Fibroblast of lung (primary cell): ENCODE measurements at regions not wholly inside any gene's neighbourhood (a gene's known extent, or its start where the extent isn't known, plus 50 kb on each side); places are given as distances from the start of the nearest gene placed in this dataset.

Experiments used
- DNase-seq, 2 donors: peaks; one replicate each; pipeline versions ENCODE4 v3.0.0 to v3.0.0-alpha.2; 2010; ENCODE audit warnings: low read depth in 2 of 2
- H2AFZ ChIP-seq: 2 replicates; pipeline ENCODE4 v1.5.1; 2012; ENCODE audit warnings: low read length, control low read depth, inconsistent platforms
- H3K27ac ChIP-seq: 2 replicates; pipeline ENCODE4 v1.5.1; 2011; ENCODE audit warnings: low read length, control low read depth; ENCODE audit not compliant: insufficient read depth
- H3K27me3 ChIP-seq: 2 replicates; pipeline ENCODE4 v1.5.1; 2011; ENCODE audit warnings: mild to moderate bottlenecking, low read length; ENCODE audit not compliant: control insufficient read depth, insufficient read depth
- H3K36me3 ChIP-seq: 2 replicates; pipeline ENCODE4 v1.5.1; 2011; ENCODE audit warnings: low read length; ENCODE audit not compliant: control insufficient read depth, insufficient read depth
- H3K4me1 ChIP-seq: 2 replicates; pipeline ENCODE4 v1.5.1; 2011; ENCODE audit warnings: low read length; ENCODE audit not compliant: control insufficient read depth, insufficient read depth; ENCODE audit errors: extremely low read depth
- H3K4me2 ChIP-seq: 2 replicates; pipeline ENCODE4 v1.5.1; 2011; ENCODE audit warnings: low read length, control low read depth; ENCODE audit not compliant: insufficient read depth; ENCODE audit errors: extremely low read depth
- H3K4me3 ChIP-seq, 4 experiments: fragments of 200-600 bp in 1 of 4; sonication (generic) in 1 of 4; replicated peaks in 1 of 4; 2 replicates each; pipeline ENCODE4 v1.5.1; 2011 to 2016; ENCODE audit warnings: low read length in 4 of 4, low read depth in 3 of 4, mild to moderate bottlenecking in 3 of 4, control low read depth in 2 of 4, inconsistent platforms in 1 of 4, mixed read lengths in 1 of 4; ENCODE audit not compliant: insufficient read depth in 1 of 4; ENCODE audit errors: control extremely low read depth in 1 of 4
- H3K79me2 ChIP-seq: 2 replicates; pipeline ENCODE4 v1.5.1; 2012; ENCODE audit warnings: mild to moderate bottlenecking, low read length, inconsistent platforms; ENCODE audit not compliant: control insufficient read depth, insufficient read depth
- H3K9ac ChIP-seq: 2 replicates; pipeline ENCODE4 v1.5.1; 2011; ENCODE audit warnings: mild to moderate bottlenecking, low read length, control low read depth; ENCODE audit not compliant: insufficient read depth
- H3K9me3 ChIP-seq: 2 replicates; pipeline ENCODE4 v1.5.1; 2012; ENCODE audit warnings: low read depth, low read length; ENCODE audit not compliant: control insufficient read depth, insufficient read depth
- H4K20me1 ChIP-seq: 2 replicates; pipeline ENCODE4 v1.5.1; 2011; ENCODE audit warnings: low read length; ENCODE audit not compliant: control insufficient read depth, insufficient read depth; ENCODE audit errors: extremely low read depth
- CTCF ChIP-seq, 2 donors: IDR thresholded peaks in 1 of 2; conservative IDR thresholded peaks in 1 of 2; 1 replicate in 1 of 2; 2 replicates in 1 of 2; pipeline ENCODE4 v1.5.1; 2011 to 2012; ENCODE audit warnings: low read length in 2 of 2, control low read depth in 1 of 2, inconsistent platforms in 1 of 2, low read depth in 1 of 2, mild to moderate bottlenecking in 1 of 2
- EZH2 ChIP-seq: IDR thresholded peaks from 2 replicates; pipeline ENCODE4 v1.5.1; 2012; ENCODE audit warnings: low read length, control low read depth, mild to moderate bottlenecking; ENCODE audit errors: missing control alignments

- Histone ChIP-seq H3K79me2 (no peaks in the 10 kb centered on the region), H3K27me3 (no peaks in the 10 kb centered on the region), H3K4me3 (no peak overlapping the region), H3K4me2 (no peak overlapping the region), H4K20me1 (no peaks in the 10 kb centered on the region), H3K27ac (no peak overlapping the region), H2AFZ (no peak overlapping the region), H3K9me3 (no peaks in the 10 kb centered on the region), H3K36me3 (no peaks in the 10 kb centered on the region), H3K4me1 (no peaks in the 10 kb centered on the region), H3K9ac (no peak overlapping the region)
- DNase-seq, result peak; percentile 40 to 90
- TF ChIP-seq CTCF (conservative IDR thresholded peaks at IDR 0.05 in 1 of 2, IDR thresholded peaks at IDR 0.05 in 1 of 2; ENCODE audit: low read depth in 1 of 2, low read length in 2 of 2), result no peak
- TF ChIP-seq EZH2, result no peak
These were observed 66.6 kb upstream of the SPATA31D4 start for GRCh38 chr9:81861644-81862043.

- DNase-seq, result peak; percentile 25 to 54
- H3K9me3 ChIP-seq, result no peaks in the 10 kb centered on the region
- no peaks in the 10 kb centered on the region for H3K27me3 ChIP-seq
- H3K27ac ChIP-seq, result no peak overlapping the region
- no peaks in the 10 kb centered on the region for H3K79me2 ChIP-seq
- no peaks in the 10 kb centered on the region for H3K4me1 ChIP-seq
- no peaks in the 10 kb centered on the region for H3K36me3 ChIP-seq
- TF ChIP-seq CTCF (conservative IDR thresholded peaks at IDR 0.05 in 1 of 2, IDR thresholded peaks at IDR 0.05 in 1 of 2; ENCODE audit: low read depth in 1 of 2, low read length in 2 of 2) (no peak), EZH2 (no peak)
- no peaks in the 10 kb centered on the region for H4K20me1 ChIP-seq
- H3K4me3 ChIP-seq, result no peak overlapping the region
- H3K9ac ChIP-seq, result no peak overlapping the region
- H2AFZ ChIP-seq, result no peak overlapping the region
- H3K4me2 ChIP-seq, result no peak overlapping the region
These were observed 60.1 kb upstream of the SPATA31D4 start for GRCh38 chr9:81868145-81868544.

GRCh38 chr9:81871695-81872094 is 56.5 kb upstream of the SPATA31D4 start:
- Histone ChIP-seq H3K4me1 (peaks cover 2% of the 10 kb centered on the region), H3K27ac (no peak overlapping the region), H4K20me1 (no peaks in the 10 kb centered on the region), H2AFZ (no peak overlapping the region), H3K27me3 (no peaks in the 10 kb centered on the region), H3K9me3 (no peaks in the 10 kb centered on the region), H3K4me3 (no peak overlapping the region), H3K9ac (no peak overlapping the region), H3K4me2 (peak overlapping the region; percentile 11), H3K79me2 (no peaks in the 10 kb centered on the region), H3K36me3 (no peaks in the 10 kb centered on the region)
- TF ChIP-seq CTCF (conservative IDR thresholded peaks at IDR 0.05 in 1 of 2, IDR thresholded peaks at IDR 0.05 in 1 of 2; ENCODE audit: low read depth in 1 of 2, low read length in 2 of 2) (no peak), EZH2 (no peak)
- DNase-seq, result peak; percentile 46 to 84
